Ovary (tissue), 7 donors: ENCODE measurements at regions not wholly inside any gene's neighbourhood (a gene's known extent, or its start where the extent isn't known, plus 50 kb on each side); places are given as distances from the start of the nearest gene placed in this dataset.
A peak's percentile ranks its signal among the peaks of the same experiment; 100 is the strongest.

Experiments
- DNase-seq, 5 donors: peaks; one replicate each; pipeline ENCODE4 v3.0.0-alpha.2; 2019 to 2020
- H3K27ac ChIP-seq, 2 donors: fragments of 200-600 bp; one replicate each; pipeline versions ENCODE4 v1.5.1 to v1.8.0; 2019 to 2022
- H3K27me3 ChIP-seq: fragments of 200-600 bp; one replicate; pipeline ENCODE4 v1.8.0; 2022
- H3K36me3 ChIP-seq: fragments of 200-600 bp; sonication (generic); one replicate; pipeline ENCODE4 v1.5.1; 2019
- H3K4me1 ChIP-seq: one replicate; pipeline ENCODE4 v1.8.1; 2013; ENCODE audit warnings: mild to moderate bottlenecking, moderate library complexity; ENCODE audit not compliant: insufficient read depth
- H3K4me3 ChIP-seq: fragments of 200-600 bp; sonication (generic); one replicate; pipeline ENCODE4 v1.5.1; 2017
- H3K9me3 ChIP-seq, 2 donors: fragments of 200-600 bp in 1 of 2; sonication (generic) in 1 of 2; one replicate each; pipeline versions ENCODE4 v1.5.1 to v1.8.1; 2013 to 2019; ENCODE audit warnings: mild to moderate bottlenecking in 1 of 2, moderate library complexity in 1 of 2
- CTCF ChIP-seq, 3 donors: fragments of 450-650 bp in 2 of 3; fragments of 200-600 bp in 1 of 3; IDR thresholded peaks; one replicate each; pipeline versions ENCODE4 v1.5.1 to v1.8.0; 2016 to 2022; ENCODE audit warnings: antibody characterized with exemption in 3 of 3, mild to moderate bottlenecking in 1 of 3
- EP300 ChIP-seq: sonication (generic); formaldehyde crosslinking; IDR thresholded peaks from one replicate; pipeline ENCODE4 v1.6.1; 2017; ENCODE audit warnings: antibody characterized with exemption
- POLR2A ChIP-seq: fragments of 450-650 bp; IDR thresholded peaks from one replicate; pipeline ENCODE4 v1.6.1; 2017; ENCODE audit warnings: antibody characterized with exemption, mild to moderate bottlenecking, moderate library complexity
- WGBS, 3 donors: extraction: QIAGEN DNeasy Blood & Tissue Kit in 1 of 3; methylation state at CpG; one replicate each; pipeline versions ENCODE4 v1.1.5 to v1.1.7; 2013 to 2017; 5-methylcytosine and 5-hydroxymethylcytosine counted together
- intact Hi-C, 4 donors: fragments of 100-400 bp; cut with DNase I; formaldehyde crosslinking; loops; one replicate each; pipeline versions ENCODE4 v1.11.0 to v1.15.1; 2022 to 2023
- donor health status: DM: no; HTN: no; CAD: no; lungs with moderate emphysema.
- donor health status: DM: no; HTN: no; CAD: no.
- donor health status: Bipolar disorder and iron deficiency.
- donor health status: DM: no; HTN: no; CAD: no.
- donor health status: DM: yes; HTN: yes; CAD: no.

- WGBS, 3 donors, result 88 to 90% (median 89%) methylated on average over 9 of the region's 9 CpGs
Observed at GRCh38 chr6:167467282-167467681, 142.4 kb downstream of the TTLL2 start.

GRCh38 chr6:167467793-167468431, 143.0 kb downstream of the TTLL2 start:
- no peak for TF ChIP-seq CTCF (IDR thresholded peaks at IDR 0.05)
- TF ChIP-seq POLR2A, result no peak
- TF ChIP-seq EP300, result no peak
- Histone ChIP-seq H3K4me3 (no peak overlapping the region), H3K27me3 (no peaks in the 10 kb centered on the region), H3K4me1 (no peaks in the 10 kb centered on the region), H3K27ac (no peak overlapping the region), H3K36me3 (no peaks in the 10 kb centered on the region), H3K9me3 (no peaks in the 10 kb centered on the region)
- intact Hi-C loops, result no loop called here
- 93 to 95% (median 94%) methylated on average over 39 of the region's 39 CpGs for WGBS, 3 donors
- no peak for DNase-seq

More at GRCh38 chr6:167467282-167467681, 142.4 kb downstream of the TTLL2 start:
- no peak overlapping the region for H3K4me3 ChIP-seq
- no peak overlapping the region for H3K27ac ChIP-seq
- intact Hi-C loops, result no loop called here
- no peaks in the 10 kb centered on the region for H3K9me3 ChIP-seq
- no peaks in the 10 kb centered on the region for H3K4me1 ChIP-seq
- DNase-seq, result no peak
- no peaks in the 10 kb centered on the region for H3K27me3 ChIP-seq
- no peaks in the 10 kb centered on the region for H3K36me3 ChIP-seq
- TF ChIP-seq EP300 (no peak), CTCF (IDR thresholded peaks at IDR 0.05) (no peak), POLR2A (no peak)

GRCh38 chr6:167469101-167469500, 144.2 kb downstream of the TTLL2 start:
- H3K9me3 ChIP-seq, result no peaks in the 10 kb centered on the region
- WGBS, 3 donors, result 72 to 84% (median 73%) methylated on average over 3 of the region's 3 CpGs
- no peak overlapping the region for H3K4me3 ChIP-seq
- intact Hi-C loops, result no loop called here
- no peak overlapping the region for H3K27ac ChIP-seq
- peaks cover 2% of the 10 kb centered on the region for H3K4me1 ChIP-seq
- no peaks in the 10 kb centered on the region for H3K36me3 ChIP-seq
- no peak for TF ChIP-seq POLR2A
- DNase-seq, result no peak
- no peaks in the 10 kb centered on the region for H3K27me3 ChIP-seq

GRCh38 chr6:167469672-167470071, 144.8 kb downstream of the TTLL2 start:
- peaks cover 2% of the 10 kb centered on the region for H3K4me1 ChIP-seq
- TF ChIP-seq POLR2A (no peak), EP300 (no peak), CTCF (IDR thresholded peaks at IDR 0.05) (no peak)
- no peaks in the 10 kb centered on the region for H3K36me3 ChIP-seq
- no peak overlapping the region for H3K27ac ChIP-seq
- H3K27me3 ChIP-seq, result no peaks in the 10 kb centered on the region
- H3K9me3 ChIP-seq, result no peaks in the 10 kb centered on the region
- no peak overlapping the region for H3K4me3 ChIP-seq
- intact Hi-C loops, result no loop called here
- WGBS, 3 donors, result 25 to 36% (median 26%) methylated on average over 10 of the region's 10 CpGs
- peak in 4 of 5 donors; percentile 40 to 77 (median 52) for DNase-seq

GRCh38 chr6:167470101-167470835, 145.4 kb downstream of the TTLL2 start:
- Histone ChIP-seq H3K4me3 (no peak overlapping the region), H3K36me3 (no peaks in the 10 kb centered on the region), H3K27ac (no peak overlapping the region), H3K4me1 (peaks cover 2% of the 10 kb centered on the region), H3K9me3 (no peaks in the 10 kb centered on the region), H3K27me3 (no peaks in the 10 kb centered on the region)
- DNase-seq, result no peak
- WGBS, 3 donors, result 83 to 88% (median 84%) methylated on average over 13 of the region's 13 CpGs
- intact Hi-C loops, result no loop called here
- TF ChIP-seq EP300 (no peak), POLR2A (no peak), CTCF (IDR thresholded peaks at IDR 0.05) (no peak)
